Endothelial cell of umbilical vein (primary cell): ENCODE measurements at regions not wholly inside any gene's neighbourhood (a gene's known extent, or its start where the extent isn't known, plus 50 kb on each side); places are given as distances from the start of the nearest gene placed in this dataset.

ENCODE experiments used
- BruUV-seq: library from RNA; stranded (reverse); fragments of 400-500 nt; replicated peaks from 2 replicates; lab custom pipeline; 2021; lab: Mats Ljungman, UMichigan
- CTCF ChIA-PET: fragments of 300-600, 350-600 bp; sonication (Branson Sonifier 250); formaldehyde crosslinking; loops from one replicate; lab custom pipeline; 2021; ENCODE audit warnings: antibody characterized with exemption, inconsistent platforms; lab: Charles Lee
- POLR2A ChIA-PET: fragments of 300-600, 350-600 bp; sonication (Branson Sonifier 250); formaldehyde crosslinking; loops from one replicate; lab custom pipeline; 2021; ENCODE audit warnings: antibody characterized with exemption, inconsistent platforms; lab: Charles Lee
- DNase-seq: peaks from one replicate; pipeline ENCODE4 v3.0.0-alpha.2; 2011; ENCODE audit warnings: low read depth, low spot score
- FAIRE-seq: peaks from 2 replicates; lab custom pipeline; 2011; peaks lifted over from hg19 to GRCh38; lab: Jason Lieb, UNC
- H2AFZ ChIP-seq: 2 replicates; pipeline ENCODE4 v1.6.0; 2012; ENCODE audit warnings: low read depth, low read length, control low read depth, inconsistent platforms
- H3K27ac ChIP-seq: 2 replicates; pipeline ENCODE4 v1.5.1; 2011; ENCODE audit warnings: low read depth, mild to moderate bottlenecking, control low read depth, low read length, moderate library complexity; ENCODE audit not compliant: insufficient read depth
- H3K27me3 ChIP-seq, 2 experiments: 2 replicates each; pipeline versions ENCODE4 v1.6.0 to v1.6.1; 2011; ENCODE audit warnings: low read length in 2 of 2, mixed read lengths in 1 of 2; ENCODE audit not compliant: control insufficient read depth in 2 of 2, insufficient read depth in 2 of 2
- H3K36me3 ChIP-seq, 2 experiments: 2 replicates in 1 of 2; 3 replicates in 1 of 2; pipeline ENCODE4 v1.5.1; 2011; ENCODE audit warnings: low read length in 2 of 2, mild to moderate bottlenecking in 1 of 2, moderate library complexity in 1 of 2; ENCODE audit not compliant: control insufficient read depth in 2 of 2, insufficient read depth in 2 of 2; ENCODE audit errors: extremely low read depth in 1 of 2
- H3K4me1 ChIP-seq: 3 replicates; pipeline ENCODE4 v1.5.1; 2011; ENCODE audit warnings: mild to moderate bottlenecking, low read length; ENCODE audit not compliant: control insufficient read depth, insufficient read depth; ENCODE audit errors: extremely low read depth
- H3K4me2 ChIP-seq: 2 replicates; pipeline ENCODE4 v1.6.1; 2011; ENCODE audit warnings: low read length, control low read depth, mixed read lengths; ENCODE audit not compliant: insufficient read depth
- H3K4me3 ChIP-seq, 3 experiments: fragments of 200-600 bp in 1 of 3; sonication (generic), shearing (Covaris generic) in 1 of 3; replicated peaks in 1 of 3; 2 replicates each; pipeline ENCODE4 v1.5.1; 2011 to 2016; ENCODE audit warnings: control low read depth in 3 of 3, low read length in 3 of 3, mild to moderate bottlenecking in 2 of 3, inconsistent platforms in 1 of 3, low read depth in 1 of 3, moderate library complexity in 1 of 3; ENCODE audit not compliant: insufficient read depth in 1 of 3
- H3K79me2 ChIP-seq: 2 replicates; pipeline ENCODE4 v1.6.0; 2012; ENCODE audit warnings: low read length, inconsistent platforms; ENCODE audit not compliant: control insufficient read depth, insufficient read depth
- H3K9ac ChIP-seq: replicated peaks from 2 replicates; pipeline ENCODE3; 2011; ENCODE audit warnings: low read length, control low read depth; ENCODE audit not compliant: insufficient read depth; ENCODE audit errors: extremely low read depth
- H3K9me1 ChIP-seq: replicated peaks from 3 replicates; pipeline ENCODE4 v1.6.0; 2011; ENCODE audit warnings: mild to moderate bottlenecking, low read length; ENCODE audit not compliant: control insufficient read depth, insufficient read depth; ENCODE audit errors: extremely low read depth
- H3K9me3 ChIP-seq: replicated peaks from 2 replicates; pipeline ENCODE4 v1.5.1; 2012; ENCODE audit warnings: low read length, inconsistent platforms; ENCODE audit not compliant: control insufficient read depth, insufficient read depth
- H4K20me1 ChIP-seq: replicated peaks from 2 replicates; pipeline ENCODE3; 2011; ENCODE audit warnings: mild to moderate bottlenecking, low read length; ENCODE audit not compliant: control insufficient read depth, insufficient read depth; ENCODE audit errors: extremely low read depth
- CTCF ChIP-seq, 2 donors: IDR thresholded peaks; 1 replicate in 1 of 2; 2 replicates in 1 of 2; pipeline ENCODE4 v1.5.1; 2011; ENCODE audit warnings: low read length in 2 of 2, mild to moderate bottlenecking in 2 of 2, moderate library complexity in 2 of 2, control low read depth in 1 of 2, inconsistent platforms in 1 of 2, low read depth in 1 of 2; ENCODE audit not compliant: insufficient read depth in 1 of 2; ENCODE audit errors: extremely low read depth in 1 of 2
- EZH2 ChIP-seq: IDR thresholded peaks from 2 replicates; pipeline ENCODE4 v1.6.1; 2012; ENCODE audit warnings: borderline replicate concordance, low read depth, mild to moderate bottlenecking, moderate library complexity, low read length, inconsistent platforms; ENCODE audit not compliant: severe bottlenecking
- FOS ChIP-seq: IDR thresholded peaks from 2 replicates; pipeline ENCODE4 v1.6.1; 2011; ENCODE audit warnings: mild to moderate bottlenecking, low read length, moderate library complexity, borderline replicate concordance; ENCODE audit not compliant: insufficient read depth
- GATA2 ChIP-seq: IDR thresholded peaks from 2 replicates; pipeline ENCODE4 v1.7.0; 2011; ENCODE audit warnings: low read depth, mild to moderate bottlenecking, moderate library complexity, mixed read lengths, low read length; ENCODE audit not compliant: insufficient read length, insufficient read depth
- JUN ChIP-seq: IDR thresholded peaks from 2 replicates; pipeline ENCODE4 v1.6.1; 2011; ENCODE audit warnings: borderline replicate concordance, low read depth; ENCODE audit not compliant: insufficient read length, insufficient read depth
- MAX ChIP-seq: IDR thresholded peaks from 2 replicates; pipeline ENCODE4 v1.6.1; 2011; ENCODE audit not compliant: insufficient read depth, insufficient read length
- MYC ChIP-seq: IDR thresholded peaks from one replicate; pipeline ENCODE4 v1.6.1; 2011; ENCODE audit warnings: mild to moderate bottlenecking, low read depth, low read length
- POLR2A ChIP-seq: IDR thresholded peaks from 2 replicates; pipeline ENCODE4 v1.6.1; 2012; ENCODE audit warnings: low read depth, mild to moderate bottlenecking, control low read depth, low read length
- POLR2AphosphoS5 ChIP-seq: IDR thresholded peaks from 2 replicates; pipeline ENCODE4 v1.6.1; 2012; ENCODE audit warnings: low read depth, mild to moderate bottlenecking, control low read depth, low read length, moderate library complexity; ENCODE audit not compliant: insufficient read depth
- dilution Hi-C: fragments of 300-500 bp; cut with MboI; formaldehyde crosslinking; loops from one replicate; pipeline ENCODE4 v1.15.0; 2019; ENCODE audit warnings: low sequenced_read_pairs; ENCODE audit not compliant: extremely low pct_ligation_motif_present
- intact Hi-C: fragments of 100-400 bp; cut with micrococcal nuclease; formaldehyde crosslinking; loops from one replicate; pipeline ENCODE4 v1.10.0; 2022

GRCh38 chr2:219782737-219783348 is 155.4 kb downstream of the SLC4A3 start:
- Histone ChIP-seq H3K79me2 (no peaks in the 10 kb centered on the region), H3K9me1 (no peaks in the 10 kb centered on the region), H3K9ac (no peak overlapping the region), H4K20me1 (no peaks in the 10 kb centered on the region), H3K27ac (no peak overlapping the region), H3K4me1 (no peaks in the 10 kb centered on the region), H3K4me3 (no peak overlapping the region), H3K4me2 (no peak overlapping the region), H3K27me3 (no peaks in the 10 kb centered on the region), H2AFZ (no peak overlapping the region), H3K36me3 (no peaks in the 10 kb centered on the region), H3K9me3 (peaks cover 3% of the 10 kb centered on the region)
- FAIRE-seq (no peak), DNase-seq (no peak)
- intact Hi-C loops: no loop called here
- BruUV-seq: no TSS peak
- CTCF ChIA-PET: no interaction called here
- dilution Hi-C loops: no loop called here
- POLR2A ChIA-PET: no interaction called here
- no peak for TF ChIP-seq MAX
- TF ChIP-seq POLR2A: no peak
- TF ChIP-seq POLR2AphosphoS5: no peak
- TF ChIP-seq MYC: no peak
- no peak for TF ChIP-seq JUN
- no peak for TF ChIP-seq FOS
- no peak for TF ChIP-seq GATA2
- no peak for TF ChIP-seq EZH2
- no peak for TF ChIP-seq CTCF (IDR thresholded peaks at IDR 0.05; ENCODE audit: extremely low read depth in 1 of 2, insufficient read depth in 1 of 2, low read depth in 1 of 2, low read length in 2 of 2)
